ENCODE measurements at regions not wholly inside any gene's neighbourhood (a gene's known extent, or its start where the extent isn't known, plus 50 kb on each side); places are given as distances from the start of the nearest gene placed in this dataset.

DNA sequence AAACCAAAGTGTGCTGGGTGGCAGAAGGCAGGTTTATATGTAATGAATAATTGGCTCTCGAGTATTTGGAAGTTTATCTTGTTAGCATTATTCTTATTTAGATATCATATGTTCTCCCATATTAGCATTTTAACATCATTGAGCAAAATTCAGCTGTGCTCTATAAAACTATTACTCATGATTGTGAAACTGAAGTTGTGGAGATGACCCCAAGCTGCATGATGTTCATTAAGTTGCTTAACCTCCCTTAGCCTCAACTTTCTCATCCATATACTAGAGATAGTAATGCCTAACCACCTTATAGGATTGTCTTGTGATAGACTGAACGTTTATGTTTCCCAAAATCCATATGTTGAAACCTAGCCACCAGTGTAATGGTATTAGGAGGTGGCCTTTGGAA is 346.3 kb downstream of the SATB2 start:
- TF ChIP-seq, protein P1, sequence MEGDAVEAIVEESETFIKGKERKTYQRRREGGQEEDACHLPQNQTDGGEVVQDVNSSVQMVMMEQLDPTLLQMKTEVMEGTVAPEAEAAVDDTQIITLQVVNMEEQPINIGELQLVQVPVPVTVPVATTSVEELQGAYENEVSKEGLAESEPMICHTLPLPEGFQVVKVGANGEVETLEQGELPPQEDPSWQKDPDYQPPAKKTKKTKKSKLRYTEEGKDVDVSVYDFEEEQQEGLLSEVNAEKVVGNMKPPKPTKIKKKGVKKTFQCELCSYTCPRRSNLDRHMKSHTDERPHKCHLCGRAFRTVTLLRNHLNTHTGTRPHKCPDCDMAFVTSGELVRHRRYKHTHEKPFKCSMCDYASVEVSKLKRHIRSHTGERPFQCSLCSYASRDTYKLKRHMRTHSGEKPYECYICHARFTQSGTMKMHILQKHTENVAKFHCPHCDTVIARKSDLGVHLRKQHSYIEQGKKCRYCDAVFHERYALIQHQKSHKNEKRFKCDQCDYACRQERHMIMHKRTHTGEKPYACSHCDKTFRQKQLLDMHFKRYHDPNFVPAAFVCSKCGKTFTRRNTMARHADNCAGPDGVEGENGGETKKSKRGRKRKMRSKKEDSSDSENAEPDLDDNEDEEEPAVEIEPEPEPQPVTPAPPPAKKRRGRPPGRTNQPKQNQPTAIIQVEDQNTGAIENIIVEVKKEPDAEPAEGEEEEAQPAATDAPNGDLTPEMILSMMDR (IDR thresholded peaks at IDR 0.05) = no peak
- Histone ChIP-seq H3K27me3 (replicated peaks; ENCODE audit: insufficient read depth) (no peaks in the 10 kb centered on the region), H3K27ac (no peak overlapping the region), H3K4me3 (no peak overlapping the region), H3K36me3 (no peaks in the 10 kb centered on the region), H3K4me1 (ENCODE audit: control insufficient read depth in 1 of 2, low read depth in 2 of 2) (no peaks in the 10 kb centered on the region), H3K9me3 (no peaks in the 10 kb centered on the region)
- DNase-seq (ENCODE audit: low spot score) (no peak), ATAC-seq (ENCODE audit: insufficient number of reproducible peaks, low FRiP score, low read depth) (no peak)

GRCh38 chr2:199108056-199108455 is 349.7 kb downstream of the SATB2 start:
- no peak overlapping the region for H3K27ac ChIP-seq

DNA sequence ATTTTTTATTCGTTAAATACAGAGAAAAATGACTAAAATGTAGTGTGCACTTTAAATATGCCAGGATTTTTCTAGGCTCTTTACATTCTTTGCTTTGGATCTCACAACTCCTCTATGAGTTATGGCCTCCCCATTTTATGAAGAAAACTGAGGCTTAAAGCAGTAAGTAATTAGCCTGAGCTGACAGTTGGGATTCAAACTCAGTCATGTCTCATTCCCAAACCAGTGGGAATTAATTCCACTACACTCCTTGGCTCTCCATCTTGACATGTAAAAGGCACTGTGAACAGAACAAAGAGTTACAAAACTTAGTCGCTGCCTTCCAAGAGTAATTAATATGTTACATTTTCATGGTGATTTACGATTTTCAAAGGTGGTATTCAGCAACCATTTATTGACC is 351.9 kb downstream of the SATB2 start:
- Histone ChIP-seq H3K4me1 (ENCODE audit: control insufficient read depth in 1 of 2, low read depth in 2 of 2) (no peaks in the 10 kb centered on the region), H3K36me3 (no peaks in the 10 kb centered on the region), H3K4me3 (no peak overlapping the region), H3K27me3 (replicated peaks; ENCODE audit: insufficient read depth) (no peaks in the 10 kb centered on the region), H3K27ac (no peak overlapping the region), H3K9me3 (no peaks in the 10 kb centered on the region)
- TF ChIP-seq, protein P1 (IDR thresholded peaks at IDR 0.05) = no peak
- DNase-seq (ENCODE audit: low spot score) (no peak), ATAC-seq (ENCODE audit: insufficient number of reproducible peaks, low FRiP score, low read depth) (no peak)

More at GRCh38 chr2:199108056-199108455, 349.7 kb downstream of the SATB2 start:
- no peaks in the 10 kb centered on the region for H3K9me3 ChIP-seq
- ATAC-seq (ENCODE audit: insufficient number of reproducible peaks, low FRiP score, low read depth) (no peak), DNase-seq (ENCODE audit: low spot score) (no peak)
- H3K4me1 ChIP-seq (ENCODE audit: control insufficient read depth in 1 of 2, low read depth in 2 of 2) = no peaks in the 10 kb centered on the region
- TF ChIP-seq, protein P1 (IDR thresholded peaks at IDR 0.05) = no peak
- H3K27me3 ChIP-seq (replicated peaks; ENCODE audit: insufficient read depth) = no peaks in the 10 kb centered on the region
- H3K4me3 ChIP-seq = no peak overlapping the region
- H3K36me3 ChIP-seq = no peaks in the 10 kb centered on the region

DNA sequence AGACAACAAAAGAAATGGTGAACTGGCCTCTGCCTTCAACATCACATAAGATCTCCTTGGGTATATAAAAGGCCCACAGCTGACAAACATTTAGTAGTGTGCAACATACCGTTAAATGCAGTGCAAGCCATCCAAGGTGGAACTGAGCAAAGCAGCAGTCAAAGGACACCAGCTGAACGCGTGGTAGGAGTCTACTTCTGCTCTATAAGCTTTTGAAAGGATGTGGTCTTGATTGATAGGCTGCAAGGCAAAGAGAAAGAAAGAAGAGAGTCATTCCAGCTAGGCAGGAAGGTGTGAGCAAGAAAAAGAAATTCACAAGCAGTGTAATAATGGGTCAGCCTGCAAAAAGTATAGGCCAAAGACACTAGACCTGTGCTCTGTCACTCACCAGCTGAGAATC is 356.3 kb downstream of the SATB2 start:
- DNase-seq (ENCODE audit: low spot score) = no peak
- ATAC-seq (ENCODE audit: insufficient number of reproducible peaks, low FRiP score, low read depth) = no peak
- Histone ChIP-seq H3K27me3 (replicated peaks; ENCODE audit: insufficient read depth) (no peaks in the 10 kb centered on the region), H3K9me3 (no peaks in the 10 kb centered on the region), H3K4me1 (ENCODE audit: control insufficient read depth in 1 of 2, low read depth in 2 of 2) (no peaks in the 10 kb centered on the region), H3K27ac (no peak overlapping the region), H3K36me3 (no peaks in the 10 kb centered on the region), H3K4me3 (no peak overlapping the region)
- TF ChIP-seq, protein P1 (IDR thresholded peaks at IDR 0.05) = no peak

DNA sequence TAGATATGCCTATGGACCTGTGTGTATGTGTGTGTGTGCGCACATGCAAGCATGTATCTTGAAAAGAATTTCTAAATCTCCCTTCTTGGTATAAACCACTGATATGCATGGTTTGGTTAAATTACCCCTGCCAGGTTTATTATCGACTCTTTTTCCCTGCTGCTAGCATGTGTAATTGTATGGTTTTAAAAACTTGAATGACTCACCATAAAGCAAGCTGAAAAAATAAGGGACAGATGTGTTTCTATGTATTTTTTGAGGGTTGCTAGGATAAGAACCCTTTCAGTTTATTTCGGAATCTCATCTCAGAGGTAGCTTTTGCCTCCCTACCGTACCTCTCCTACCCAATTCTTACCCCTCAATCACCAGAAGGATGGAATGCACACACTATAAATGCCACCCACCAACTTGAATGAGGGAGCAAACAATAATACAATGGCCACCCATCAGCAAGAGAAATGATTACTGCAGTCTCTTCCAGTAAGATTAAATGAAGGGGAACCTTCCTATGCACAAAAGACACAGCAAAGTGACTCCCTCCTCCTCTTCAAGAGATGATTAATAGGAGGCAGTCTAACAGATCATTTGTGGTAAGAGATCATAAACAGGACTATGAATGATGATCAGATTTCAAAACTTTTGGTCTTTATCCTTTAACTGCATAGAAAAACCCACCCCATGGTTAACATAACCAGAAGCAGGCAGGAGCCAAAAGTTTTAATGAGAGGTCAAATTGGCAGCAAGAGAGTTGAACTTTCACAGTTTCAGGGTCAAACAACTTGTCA is 357.2 kb downstream of the SATB2 start:
- H3K36me3 ChIP-seq = no peaks in the 10 kb centered on the region
- TF ChIP-seq, protein P1 (IDR thresholded peaks at IDR 0.05) = no peak
- no peak overlapping the region for H3K27ac ChIP-seq
- no peak overlapping the region for H3K4me3 ChIP-seq
- H3K27me3 ChIP-seq (replicated peaks; ENCODE audit: insufficient read depth) = no peaks in the 10 kb centered on the region
- DNase-seq (ENCODE audit: low spot score) = no peak
- no peaks in the 10 kb centered on the region for H3K9me3 ChIP-seq
- ATAC-seq (ENCODE audit: insufficient number of reproducible peaks, low FRiP score, low read depth) = no peak
- no peaks in the 10 kb centered on the region for H3K4me1 ChIP-seq (ENCODE audit: control insufficient read depth in 1 of 2, low read depth in 2 of 2)
